PC-3 (cell line): ENCODE measurements at regions not wholly inside any gene's neighbourhood (a gene's known extent, or its start where the extent isn't known, plus 50 kb on each side); places are given as distances from the start of the nearest gene placed in this dataset.
A peak's percentile ranks its signal among the peaks of the same experiment; 100 is the strongest.

Experiments
- ATAC-seq: fragments of 200-7000 bp; cut with Tn5 transposase; 2 replicates; pipeline ENCODE4 v1.9.1; 2020; ENCODE audit warnings: mild to moderate bottlenecking, moderate library complexity
- BruUV-seq: library from RNA; stranded (reverse); fragments of 400-500 nt; replicated peaks from 2 replicates; lab custom pipeline; 2021; lab: Mats Ljungman, UMichigan
- CTCF ChIA-PET: fragments of 300-600 bp; sonication (Branson Sonifier 250); formaldehyde crosslinking; loops from one replicate; lab custom pipeline; 2022; ENCODE audit warnings: antibody characterized with exemption; lab: Charles Lee
- POLR2A ChIA-PET: fragments of 300-600 bp; sonication (Branson Sonifier 250); formaldehyde crosslinking; loops from one replicate; lab custom pipeline; 2022; ENCODE audit warnings: antibody characterized with exemption; ENCODE audit not compliant: unreplicated experiment; lab: Charles Lee
- DNase-seq: peaks from one replicate; pipeline ENCODE4 v3.0.0-alpha.2; 2015
- H2AFZ ChIP-seq: fragments of 300-600 bp; sonication (generic); 2 replicates; pipeline ENCODE4 v1.6.0; 2016; ENCODE audit warnings: antibody characterized with exemption, low read length
- H3F3A ChIP-seq: fragments of 300-600 bp; sonication (generic); one replicate; pipeline ENCODE4 v1.6.0; 2017; ENCODE audit warnings: antibody characterized with exemption, low read length, control low read depth, mild to moderate bottlenecking; ENCODE audit not compliant: unreplicated experiment
- H3K27ac ChIP-seq: fragments of 300-600 bp; sonication (generic); 2 replicates; pipeline ENCODE4 v1.5.1; 2016; ENCODE audit warnings: mild to moderate bottlenecking, low read length
- H3K27me3 ChIP-seq: fragments of 300-600 bp; sonication (generic); 2 replicates; pipeline ENCODE4 v1.6.1; 2016; ENCODE audit warnings: low read length, mixed read lengths
- H3K36me3 ChIP-seq: fragments of 300-600 bp; sonication (generic); 2 replicates; pipeline ENCODE4 v1.6.1; 2016; ENCODE audit warnings: low read depth, mixed run types, low read length, mixed read lengths
- H3K4me1 ChIP-seq: fragments of 300-600 bp; sonication (generic); 2 replicates; pipeline ENCODE4 v1.5.1; 2016; ENCODE audit warnings: low read length; ENCODE audit not compliant: insufficient read depth
- H3K4me2 ChIP-seq: fragments of 300-600 bp; sonication (generic); 2 replicates; pipeline ENCODE4 v1.6.0; 2016; ENCODE audit warnings: low read length
- H3K4me3 ChIP-seq: fragments of 300-600 bp; sonication (generic); 2 replicates; pipeline ENCODE4 v1.5.1; 2016; ENCODE audit warnings: mild to moderate bottlenecking, low read length, mixed read lengths
- H3K79me2 ChIP-seq: fragments of 300-600 bp; sonication (generic); 2 replicates; pipeline ENCODE4 v1.6.1; 2017; ENCODE audit warnings: low read length, mixed read lengths
- H3K9ac ChIP-seq: fragments of 300-600 bp; sonication (generic); 2 replicates; pipeline ENCODE4 v1.6.0; 2016; ENCODE audit warnings: mild to moderate bottlenecking, low read length
- H3K9me2 ChIP-seq: fragments of 300-600 bp; sonication (generic); replicated peaks from 2 replicates; pipeline ENCODE4 v1.6.1; 2016; ENCODE audit warnings: mixed run types, low read length, mixed read lengths
- H3K9me3 ChIP-seq: fragments of 300-600 bp; sonication (generic); 2 replicates; pipeline ENCODE4 v1.6.1; 2016; ENCODE audit warnings: low read length, mixed read lengths
- H4K20me1 ChIP-seq: fragments of 300-600 bp; sonication (generic); 2 replicates; pipeline ENCODE4 v1.6.1; 2016; ENCODE audit warnings: low read length, mixed read lengths
- CTCF ChIP-seq: fragments of 300-600 bp; sonication (generic); conservative IDR thresholded peaks from 2 replicates; pipeline ENCODE4 v1.5.1; 2017; ENCODE audit warnings: antibody characterized with exemption, low read depth, mild to moderate bottlenecking, low read length
- EZH2 ChIP-seq: fragments of 300-600 bp; sonication (generic); IDR thresholded peaks from one replicate; pipeline ENCODE4 v1.6.1; 2017; ENCODE audit warnings: antibody characterized with exemption, mild to moderate bottlenecking, low read length; ENCODE audit not compliant: unreplicated experiment
- EZH2phosphoT487 ChIP-seq: fragments of 300-600 bp; sonication (generic); IDR thresholded peaks from 2 replicates; pipeline ENCODE4 v1.6.1; 2018; ENCODE audit warnings: mild to moderate bottlenecking, antibody characterized with exemption, low read length, borderline replicate concordance
- intact Hi-C: fragments of 100-400 bp; cut with micrococcal nuclease; formaldehyde crosslinking; loops from 2 replicates; pipeline ENCODE4 v1.9.0; 2023

GRCh38 chr2:226320076-226320948, 479.3 kb downstream of the IRS1 start:
- H3K27ac ChIP-seq, result no peak overlapping the region
- BruUV-seq, result no TSS peak
- H3K9ac ChIP-seq, result no peak overlapping the region
- DNase-seq (peak; percentile 0), ATAC-seq (no peak)
- TF ChIP-seq EZH2phosphoT487 (no peak), CTCF (no peak), EZH2 (no peak)
- no peaks in the 10 kb centered on the region for H3K9me2 ChIP-seq
- no peaks in the 10 kb centered on the region for H3K36me3 ChIP-seq
- H3K27me3 ChIP-seq, result no peaks in the 10 kb centered on the region
- no peaks in the 10 kb centered on the region for H3K9me3 ChIP-seq
- H2AFZ ChIP-seq, result no peak overlapping the region
- H3K4me1 ChIP-seq, result no peaks in the 10 kb centered on the region
- no peaks in the 10 kb centered on the region for H3K79me2 ChIP-seq
- ChIA-PET CTCF (no interaction called here), POLR2A (no interaction called here)
- no peak overlapping the region for H3K4me3 ChIP-seq
- H3K4me2 ChIP-seq, result no peak overlapping the region
- intact Hi-C loops, result no loop called here
- no peaks in the 10 kb centered on the region for H3F3A ChIP-seq
- no peaks in the 10 kb centered on the region for H4K20me1 ChIP-seq

DNA sequence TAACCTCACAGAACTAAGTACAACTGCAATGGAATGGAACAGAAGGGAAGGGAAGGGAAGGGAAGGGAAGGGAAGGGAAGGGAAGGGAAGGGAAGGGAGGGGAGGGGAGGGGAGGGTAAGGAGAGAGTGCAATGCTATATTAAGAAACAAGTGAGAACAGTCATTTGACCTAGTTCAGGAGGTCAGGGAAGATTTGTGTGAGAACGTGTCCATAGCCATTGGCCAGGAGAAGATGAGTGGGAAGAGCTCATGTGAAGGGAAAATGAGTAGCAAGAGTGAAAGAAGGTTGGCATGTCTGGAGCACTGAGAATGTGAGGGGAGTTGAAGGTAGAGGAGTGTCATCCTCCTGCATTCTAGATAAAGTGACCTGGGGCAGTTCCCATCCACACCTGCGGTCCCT, 481.6 kb downstream of the IRS1 start:
- intact Hi-C loops, result no loop called here

More for the DNA sequence above, 481.6 kb downstream of the IRS1 start:
- no peak for DNase-seq
- Histone ChIP-seq H3K9ac (no peak overlapping the region), H3K4me1 (no peaks in the 10 kb centered on the region), H3K4me2 (no peak overlapping the region), H3K36me3 (no peaks in the 10 kb centered on the region), H3K79me2 (no peaks in the 10 kb centered on the region), H3K9me3 (no peaks in the 10 kb centered on the region), H4K20me1 (no peaks in the 10 kb centered on the region), H3K27me3 (no peaks in the 10 kb centered on the region), H3K9me2 (no peaks in the 10 kb centered on the region), H3F3A (no peaks in the 10 kb centered on the region), H3K27ac (no peak overlapping the region), H2AFZ (no peak overlapping the region), H3K4me3 (no peak overlapping the region)
- TF ChIP-seq EZH2 (no peak), EZH2phosphoT487 (no peak), CTCF (no peak)
- CTCF ChIA-PET, result no interaction called here
- no TSS peak for BruUV-seq
- ATAC-seq, result no peak
- POLR2A ChIA-PET, result no interaction called here
